GM18861 (cell line): ENCODE measurements at regions not wholly inside any gene's neighbourhood (a gene's known extent, or its start where the extent isn't known, plus 50 kb on each side); places are given as distances from the start of the nearest gene placed in this dataset.

Experiments used
- ATAC-seq: cut with Tn5 transposase; IDR thresholded peaks from one replicate; pipeline ENCODE4 v1.9.1; 2021; ENCODE audit not compliant: unreplicated experiment

- ATAC-seq = no peak
Observed at GRCh38 chr12:88784166-88784565, 203.9 kb upstream of the KITLG start.

GRCh38 chr12:88782351-88782750 lies 202.1 kb upstream of the KITLG start:
- no peak for ATAC-seq

GRCh38 chr12:88781909-88782308 lies 201.6 kb upstream of the KITLG start:
- ATAC-seq = no peak

- ATAC-seq = no peak
Observed at GRCh38 chr12:88778064-88778463, 197.8 kb upstream of the KITLG start.

GRCh38 chr12:88775742-88776151 lies 195.5 kb upstream of the KITLG start:
- ATAC-seq = no peak

- no peak for ATAC-seq
Observed at GRCh38 chr12:88767699-88768098, 187.4 kb upstream of the KITLG start.

GRCh38 chr12:88764781-88765480 lies 184.7 kb upstream of the KITLG start:
- no peak for ATAC-seq

GRCh38 chr12:88763536-88764100 lies 183.3 kb upstream of the KITLG start:
- no peak for ATAC-seq

- ATAC-seq = no peak
Observed at GRCh38 chr12:88758176-88758575, 177.9 kb upstream of the KITLG start.

GRCh38 chr12:88756917-88757316 lies 176.6 kb upstream of the KITLG start:
- ATAC-seq = no peak

GRCh38 chr12:88756153-88756552 lies 175.9 kb upstream of the KITLG start:
- ATAC-seq = no peak

GRCh38 chr12:88753707-88754106 lies 173.4 kb upstream of the KITLG start:
- no peak for ATAC-seq

- no peak for ATAC-seq
Observed at GRCh38 chr12:88753066-88753465, 172.8 kb upstream of the KITLG start.

GRCh38 chr12:88752183-88752582 lies 171.9 kb upstream of the KITLG start:
- no peak for ATAC-seq

GRCh38 chr12:88750867-88751543 lies 170.7 kb upstream of the KITLG start:
- no peak for ATAC-seq

GRCh38 chr12:88746386-88746785 lies 166.1 kb upstream of the KITLG start:
- ATAC-seq = no peak

GRCh38 chr12:88743946-88744685 lies 163.8 kb upstream of the KITLG start:
- no peak for ATAC-seq

- no peak for ATAC-seq
Observed at GRCh38 chr12:88737838-88738472, 157.7 kb upstream of the KITLG start.

GRCh38 chr12:88736031-88736430 lies 155.8 kb upstream of the KITLG start:
- ATAC-seq = no peak

GRCh38 chr12:88733008-88733407 lies 152.7 kb upstream of the KITLG start:
- no peak for ATAC-seq

- no peak for ATAC-seq
Observed at GRCh38 chr12:88729196-88729595, 148.9 kb upstream of the KITLG start.
